GM13977 (cell line): ENCODE measurements at regions not wholly inside any gene's neighbourhood (a gene's known extent, or its start where the extent isn't known, plus 50 kb on each side); places are given as distances from the start of the nearest gene placed in this dataset.

ENCODE experiments used
- DNase-seq: peaks from one replicate; pipeline ENCODE4 v3.0.0; 2012; ENCODE audit warnings: low spot score
- in situ Hi-C: fragments of 300-500 bp; cut with MboI; formaldehyde crosslinking; loops from one replicate; pipeline ENCODE4 v1.12.0; 2022; ENCODE audit warnings: low sequenced_read_pairs, low pct_unique_long_range_greater_than_20kb, mixed read lengths, inconsistent platforms; ENCODE audit not compliant: unreplicated experiment
- TF ChIP-seq, protein P1 (sequence below): IDR thresholded peaks from 2 replicates; pipeline ENCODE4 v1.5.1; 2012; ENCODE audit warnings: mild to moderate bottlenecking, control low read depth; ENCODE audit not compliant: insufficient read depth; ENCODE audit errors: extremely low read depth, missing control alignments

DNA sequence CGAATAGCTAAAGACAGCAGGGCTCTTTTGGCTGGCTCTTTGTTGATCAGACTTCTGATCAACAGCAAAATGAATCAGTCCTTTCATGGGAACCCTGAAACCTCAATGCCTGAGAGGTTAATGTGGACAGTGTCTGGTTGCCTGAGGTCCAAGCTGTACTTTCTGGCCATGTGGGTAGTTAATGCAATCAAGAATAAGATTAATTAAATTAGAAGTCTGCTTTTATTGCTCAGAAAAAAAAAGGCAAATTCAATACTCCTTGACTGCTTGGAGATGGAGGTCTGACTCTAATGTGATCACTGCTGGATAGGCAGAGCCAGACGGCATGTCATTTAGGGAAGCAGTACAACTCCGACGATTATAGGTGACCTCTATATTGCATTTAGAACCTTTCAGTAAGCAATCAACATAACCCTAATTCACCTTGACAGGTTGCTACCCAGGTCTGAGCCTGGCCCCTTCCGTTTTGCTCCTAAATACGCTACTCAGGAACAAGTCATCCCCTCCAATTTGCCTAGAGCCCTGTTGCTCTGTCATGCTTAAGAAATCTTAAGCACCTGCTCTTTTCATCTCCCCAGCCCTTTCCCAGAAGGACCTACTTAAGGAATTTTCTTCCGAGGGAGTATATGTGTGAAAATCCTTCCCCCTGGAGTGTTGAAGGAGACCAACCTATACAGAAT is 370.0 kb upstream of the SPTLC3 start:
- TF ChIP-seq, protein P1, sequence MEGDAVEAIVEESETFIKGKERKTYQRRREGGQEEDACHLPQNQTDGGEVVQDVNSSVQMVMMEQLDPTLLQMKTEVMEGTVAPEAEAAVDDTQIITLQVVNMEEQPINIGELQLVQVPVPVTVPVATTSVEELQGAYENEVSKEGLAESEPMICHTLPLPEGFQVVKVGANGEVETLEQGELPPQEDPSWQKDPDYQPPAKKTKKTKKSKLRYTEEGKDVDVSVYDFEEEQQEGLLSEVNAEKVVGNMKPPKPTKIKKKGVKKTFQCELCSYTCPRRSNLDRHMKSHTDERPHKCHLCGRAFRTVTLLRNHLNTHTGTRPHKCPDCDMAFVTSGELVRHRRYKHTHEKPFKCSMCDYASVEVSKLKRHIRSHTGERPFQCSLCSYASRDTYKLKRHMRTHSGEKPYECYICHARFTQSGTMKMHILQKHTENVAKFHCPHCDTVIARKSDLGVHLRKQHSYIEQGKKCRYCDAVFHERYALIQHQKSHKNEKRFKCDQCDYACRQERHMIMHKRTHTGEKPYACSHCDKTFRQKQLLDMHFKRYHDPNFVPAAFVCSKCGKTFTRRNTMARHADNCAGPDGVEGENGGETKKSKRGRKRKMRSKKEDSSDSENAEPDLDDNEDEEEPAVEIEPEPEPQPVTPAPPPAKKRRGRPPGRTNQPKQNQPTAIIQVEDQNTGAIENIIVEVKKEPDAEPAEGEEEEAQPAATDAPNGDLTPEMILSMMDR: no peak
- DNase-seq: no peak
- in situ Hi-C loops: no loop called here

DNA sequence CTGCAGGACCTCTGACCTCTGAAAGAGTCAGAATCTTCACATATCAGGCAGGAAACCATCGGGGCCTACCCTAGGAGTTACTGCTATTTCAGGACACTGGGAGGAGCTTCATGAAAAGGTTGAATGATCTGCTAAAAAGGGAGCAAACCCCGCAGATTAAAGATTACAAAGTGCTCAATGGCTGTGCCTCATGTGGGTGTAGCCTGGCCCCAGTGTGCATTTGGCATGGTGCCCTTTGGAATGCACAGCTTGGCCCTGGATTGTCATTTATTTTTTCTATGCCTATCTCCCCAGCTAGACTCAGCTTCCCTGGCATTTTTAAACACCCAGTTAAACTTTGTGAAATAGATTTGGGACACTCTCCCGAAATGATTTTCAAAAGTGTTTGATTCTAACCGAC is 368.5 kb upstream of the SPTLC3 start:
- no peak for DNase-seq
- in situ Hi-C loops: no loop called here
- TF ChIP-seq, protein P1: no peak

DNA sequence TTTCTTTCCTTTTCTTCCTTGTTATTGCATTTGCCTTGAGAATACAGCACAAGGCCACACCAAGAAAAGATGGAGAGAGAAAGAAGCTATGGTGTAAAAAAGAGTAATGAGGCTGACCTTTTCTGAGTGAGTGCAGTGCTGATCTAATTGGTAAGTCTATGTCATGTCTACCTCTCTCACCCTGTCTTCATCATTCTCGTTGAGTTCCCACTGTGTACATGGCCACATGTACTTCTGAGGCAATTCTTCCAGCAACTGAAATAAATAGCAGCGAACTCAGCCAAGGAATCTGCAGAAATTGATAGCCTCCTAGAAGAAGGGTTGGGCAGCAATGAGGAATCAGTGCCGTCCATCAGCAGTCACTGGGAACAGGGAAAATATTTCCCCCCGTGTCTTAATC is 367.2 kb upstream of the SPTLC3 start:
- in situ Hi-C loops: no loop called here
- TF ChIP-seq, protein P1: no peak

DNA sequence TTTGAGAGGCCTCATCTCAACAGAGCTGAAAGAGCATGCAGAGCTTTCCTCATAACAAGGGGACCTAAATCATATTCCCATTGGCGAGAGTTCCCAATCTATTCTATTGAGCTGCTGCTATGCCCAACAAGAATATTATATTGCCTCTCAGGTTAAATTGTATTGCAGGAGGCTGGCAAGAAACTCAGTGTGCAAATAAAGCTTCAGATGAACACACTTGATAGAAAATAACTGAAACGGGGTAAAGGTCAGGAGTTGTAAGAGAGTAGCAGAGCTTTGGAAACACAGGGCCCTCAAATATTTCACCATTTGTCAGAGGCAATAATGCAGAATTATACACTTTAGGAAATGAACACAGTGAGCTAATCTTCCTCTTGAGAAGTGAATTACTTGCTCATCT is 364.3 kb upstream of the SPTLC3 start:
- in situ Hi-C loops: no loop called here
- TF ChIP-seq, protein P1: no peak
- DNase-seq: no peak

More for the DNA sequence above, 367.2 kb upstream of the SPTLC3 start:
- no peak for DNase-seq

DNA sequence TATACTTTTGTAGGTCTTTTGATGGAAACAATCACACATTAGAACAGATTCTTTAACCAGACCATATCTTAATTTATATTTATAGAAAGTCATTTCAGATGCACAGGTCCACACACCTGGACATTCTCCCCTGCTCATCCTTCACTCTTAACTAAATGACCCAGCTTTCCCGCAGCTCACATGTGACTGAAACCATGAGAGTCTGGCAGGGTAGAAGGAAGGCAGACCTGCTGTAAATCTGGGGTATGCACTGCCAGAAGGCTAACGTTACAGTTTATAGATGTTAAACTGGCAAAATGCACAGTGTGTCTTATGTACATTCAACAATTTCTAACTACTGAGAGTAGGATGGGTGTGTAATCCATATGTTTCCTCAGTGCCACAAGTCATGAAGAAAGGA is 359.5 kb upstream of the SPTLC3 start:
- in situ Hi-C loops: no loop called here
- DNase-seq: no peak
- TF ChIP-seq, protein P1: no peak

DNA sequence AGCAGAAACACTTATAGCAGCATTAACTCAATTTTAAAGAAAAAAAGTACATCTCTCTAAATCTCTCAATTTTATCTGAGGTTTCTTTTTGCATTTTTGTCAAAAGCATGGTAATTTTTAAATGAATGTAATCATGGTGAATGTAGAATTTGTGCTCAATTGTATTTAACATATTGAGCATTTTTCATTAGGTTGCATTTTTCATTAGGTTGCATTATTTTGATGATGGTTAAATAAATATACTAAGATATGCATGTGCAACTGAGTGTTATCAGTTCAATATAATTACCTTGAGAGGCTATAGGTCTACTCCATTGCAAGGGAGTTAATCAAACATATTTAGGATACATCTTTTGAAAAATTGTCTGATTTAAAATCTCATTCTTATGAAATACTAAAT is 355.1 kb upstream of the SPTLC3 start:
- TF ChIP-seq, protein P1: no peak
- DNase-seq: no peak
- in situ Hi-C loops: no loop called here

DNA sequence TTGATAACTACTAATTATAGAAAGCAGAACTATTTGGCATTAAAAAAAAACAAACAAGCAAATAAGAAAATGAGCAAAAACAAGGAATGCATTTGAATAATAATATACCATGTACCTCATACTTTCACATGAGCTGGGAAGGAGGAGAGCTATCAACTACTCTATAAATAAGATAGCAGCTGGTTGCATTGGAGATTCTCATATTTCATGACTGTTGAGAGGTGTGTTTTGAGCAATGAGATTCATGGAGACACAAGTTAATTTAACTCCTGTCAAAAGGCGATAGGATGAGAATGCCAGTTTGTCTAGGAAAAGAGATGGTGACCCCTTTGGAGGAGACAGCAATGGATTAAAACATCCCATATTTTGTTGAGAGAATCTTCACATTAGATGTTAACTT is 348.8 kb upstream of the SPTLC3 start:
- in situ Hi-C loops: no loop called here
- DNase-seq: no peak
- TF ChIP-seq, protein P1: no peak
